ENCODE measurements at regions not wholly inside any gene's neighbourhood (a gene's known extent, or its start where the extent isn't known, plus 50 kb on each side); places are given as distances from the start of the nearest gene placed in this dataset.

GRCh38 chr18:78393086-78393862, 586.3 kb upstream of the SALL3 start:
- no peak for TF ChIP-seq CTCF (IDR thresholded peaks at IDR 0.05; ENCODE audit: low read depth, low read length)
- no peak for DNase-seq (ENCODE audit: extremely low read depth, low read depth)

- TF ChIP-seq CTCF (IDR thresholded peaks at IDR 0.05; ENCODE audit: low read depth, low read length): no peak
- no peak for DNase-seq (ENCODE audit: extremely low read depth, low read depth)
Observed at GRCh38 chr18:78396077-78396476, 583.5 kb upstream of the SALL3 start.

DNA sequence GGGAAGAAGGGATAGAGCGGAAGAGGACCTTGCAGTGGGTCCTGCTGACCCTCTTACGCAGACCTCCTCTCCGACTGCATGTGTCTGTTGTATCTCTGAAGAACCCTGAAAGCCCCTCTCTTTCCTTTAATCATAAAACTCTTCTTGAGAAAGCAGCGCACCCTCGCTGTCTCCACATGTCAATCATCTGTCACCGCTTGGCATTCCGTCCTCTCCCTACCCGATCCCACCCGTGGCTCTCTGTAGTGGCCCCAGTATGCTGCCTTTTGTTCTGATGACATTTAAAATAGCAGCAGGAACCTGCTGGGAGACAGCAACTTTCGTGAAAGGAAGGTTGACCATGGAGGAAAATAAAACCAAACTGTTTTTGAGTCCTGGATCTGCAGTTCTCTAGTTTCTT, 582.9 kb upstream of the SALL3 start:
- TF ChIP-seq CTCF (IDR thresholded peaks at IDR 0.05; ENCODE audit: low read depth, low read length): no peak
- DNase-seq (ENCODE audit: extremely low read depth, low read depth): no peak

GRCh38 chr18:78399992-78400503, 579.6 kb upstream of the SALL3 start:
- no peak for TF ChIP-seq CTCF (IDR thresholded peaks at IDR 0.05; ENCODE audit: low read depth, low read length)
- DNase-seq (ENCODE audit: extremely low read depth, low read depth): no peak

DNA sequence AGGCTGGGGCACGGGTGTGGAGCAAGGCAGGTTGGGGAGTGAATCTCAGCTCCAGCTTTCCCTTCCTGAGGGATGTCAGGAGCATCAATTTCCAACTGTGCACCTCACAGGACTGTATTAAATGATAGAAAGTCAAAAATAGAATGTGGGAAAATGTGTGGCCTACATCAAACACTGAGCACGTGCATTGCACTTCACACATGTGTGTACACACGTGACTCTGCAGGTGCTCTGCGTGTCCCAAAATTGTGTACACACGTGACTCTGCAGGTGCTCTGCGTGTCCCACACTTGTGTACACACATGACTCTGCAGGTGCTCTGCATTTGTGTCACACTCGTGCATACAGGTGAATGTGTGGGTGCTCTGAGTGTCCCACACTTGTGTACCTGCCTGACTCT, 577.2 kb upstream of the SALL3 start:
- no peak for TF ChIP-seq CTCF (IDR thresholded peaks at IDR 0.05; ENCODE audit: low read depth, low read length)
- DNase-seq (ENCODE audit: extremely low read depth, low read depth): no peak

- DNase-seq (ENCODE audit: extremely low read depth, low read depth): no peak
- TF ChIP-seq CTCF (IDR thresholded peaks at IDR 0.05; ENCODE audit: low read depth, low read length): no peak
Observed at GRCh38 chr18:78402966-78403365, 576.7 kb upstream of the SALL3 start.

- no peak for TF ChIP-seq CTCF (IDR thresholded peaks at IDR 0.05; ENCODE audit: low read depth, low read length)
- DNase-seq (ENCODE audit: extremely low read depth, low read depth): no peak
Observed at GRCh38 chr18:78403371-78403770, 576.2 kb upstream of the SALL3 start.

Data from AG09319 (cell line).